OCI-LY3 (cell line): ENCODE measurements at regions not wholly inside any gene's neighbourhood (a gene's known extent, or its start where the extent isn't known, plus 50 kb on each side); places are given as distances from the start of the nearest gene placed in this dataset.

ENCODE experiments used
- H2AFZ ChIP-seq: fragments of 200-600, 300-600 bp; shearing (Covaris generic); 2 replicates; pipeline ENCODE4 v1.6.0; 2014; ENCODE audit warnings: antibody characterized with exemption, low read depth, low read length
- H3K27ac ChIP-seq: fragments of 200-600, 300-600 bp; sonication (generic); 2 replicates; pipeline ENCODE4 v1.5.1; 2014; ENCODE audit warnings: mild to moderate bottlenecking, low read length, moderate library complexity, mixed read lengths
- H3K27me3 ChIP-seq: fragments of 200-600, 300-600 bp; sonication (generic); 2 replicates; pipeline ENCODE4 v1.6.1; 2014; ENCODE audit warnings: low read depth, low read length, mixed read lengths
- H3K36me3 ChIP-seq: fragments of 200-600, 300-600 bp; sonication (generic); replicated peaks from 2 replicates; pipeline ENCODE3; 2014; ENCODE audit warnings: low read depth, low read length, mixed read lengths
- H3K4me1 ChIP-seq: fragments of 300-600, 200-600 bp; sonication (generic); 2 replicates; pipeline ENCODE4 v1.6.1; 2014; ENCODE audit warnings: low read length, mixed read lengths
- H3K4me2 ChIP-seq: fragments of 200-600, 300-600 bp; sonication (generic); 2 replicates; pipeline ENCODE4 v1.6.1; 2014; ENCODE audit warnings: low read length, mixed read lengths
- H3K4me3 ChIP-seq: fragments of 300-600, 200-600 bp; sonication (generic); 2 replicates; pipeline ENCODE4 v1.5.1; 2014; ENCODE audit warnings: antibody characterized with exemption, mild to moderate bottlenecking, low read length, moderate library complexity
- H3K79me2 ChIP-seq: fragments of 300-600, 200-600 bp; shearing (Covaris generic); 2 replicates; pipeline ENCODE4 v1.6.1; 2014; ENCODE audit warnings: mild to moderate bottlenecking, low read length, mixed read lengths
- H3K9ac ChIP-seq: fragments of 300-600, 200-600 bp; shearing (Covaris generic); 2 replicates; pipeline ENCODE4 v1.6.0; 2014; ENCODE audit warnings: mild to moderate bottlenecking, low read length, moderate library complexity
- H3K9me3 ChIP-seq: fragments of 200-600, 300-600 bp; shearing (Covaris generic); 2 replicates; pipeline ENCODE4 v1.6.1; 2014; ENCODE audit warnings: low read length, mixed read lengths; ENCODE audit not compliant: insufficient read depth
- H4K20me1 ChIP-seq: fragments of 200-600, 300-600 bp; sonication (generic); 2 replicates; pipeline ENCODE4 v1.6.1; 2016; ENCODE audit warnings: low read length, mixed read lengths; ENCODE audit not compliant: insufficient read depth
- EZH2phosphoT487 ChIP-seq: fragments of 200-600 bp; shearing (Covaris generic); IDR thresholded peaks from 2 replicates; pipeline ENCODE4 v1.6.1; 2018; ENCODE audit warnings: antibody characterized with exemption, mixed run types, low read depth
- TF ChIP-seq, protein P1 (sequence below): fragments of 200-600, 300-600 bp; sonication (generic); IDR thresholded peaks from 2 replicates; pipeline ENCODE4 v1.5.1; 2014; ENCODE audit warnings: antibody characterized with exemption, low read length, low read depth

DNA sequence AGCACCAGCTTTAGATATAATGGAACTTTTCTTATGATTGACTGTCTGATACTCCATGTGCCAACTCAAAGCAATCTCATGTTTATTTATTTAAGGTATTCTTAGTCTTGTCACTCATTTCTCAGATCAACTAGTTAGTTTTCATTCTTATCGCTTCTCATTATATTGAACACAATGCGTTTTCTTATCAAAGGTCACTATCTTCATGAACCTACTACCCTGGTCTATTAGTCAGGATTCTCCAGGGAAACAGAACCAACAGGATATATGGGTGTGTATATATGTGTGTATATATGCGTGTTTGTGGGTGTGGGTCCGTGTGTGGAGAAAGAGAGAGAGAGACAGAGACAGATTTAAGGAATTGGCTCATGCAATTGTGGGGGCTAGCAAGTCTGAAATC lies 619.9 kb downstream of the ZEB2 start:
- H3K4me2 ChIP-seq = no peak overlapping the region
- no peak overlapping the region for H3K9ac ChIP-seq
- no peak for TF ChIP-seq EZH2phosphoT487
- TF ChIP-seq, protein P1, sequence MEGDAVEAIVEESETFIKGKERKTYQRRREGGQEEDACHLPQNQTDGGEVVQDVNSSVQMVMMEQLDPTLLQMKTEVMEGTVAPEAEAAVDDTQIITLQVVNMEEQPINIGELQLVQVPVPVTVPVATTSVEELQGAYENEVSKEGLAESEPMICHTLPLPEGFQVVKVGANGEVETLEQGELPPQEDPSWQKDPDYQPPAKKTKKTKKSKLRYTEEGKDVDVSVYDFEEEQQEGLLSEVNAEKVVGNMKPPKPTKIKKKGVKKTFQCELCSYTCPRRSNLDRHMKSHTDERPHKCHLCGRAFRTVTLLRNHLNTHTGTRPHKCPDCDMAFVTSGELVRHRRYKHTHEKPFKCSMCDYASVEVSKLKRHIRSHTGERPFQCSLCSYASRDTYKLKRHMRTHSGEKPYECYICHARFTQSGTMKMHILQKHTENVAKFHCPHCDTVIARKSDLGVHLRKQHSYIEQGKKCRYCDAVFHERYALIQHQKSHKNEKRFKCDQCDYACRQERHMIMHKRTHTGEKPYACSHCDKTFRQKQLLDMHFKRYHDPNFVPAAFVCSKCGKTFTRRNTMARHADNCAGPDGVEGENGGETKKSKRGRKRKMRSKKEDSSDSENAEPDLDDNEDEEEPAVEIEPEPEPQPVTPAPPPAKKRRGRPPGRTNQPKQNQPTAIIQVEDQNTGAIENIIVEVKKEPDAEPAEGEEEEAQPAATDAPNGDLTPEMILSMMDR = no peak
- no peak overlapping the region for H3K4me3 ChIP-seq
- H4K20me1 ChIP-seq = no peaks in the 10 kb centered on the region
- peaks cover 50% of the 10 kb centered on the region for H3K4me1 ChIP-seq
- no peak overlapping the region; the same call in 1 of the 2 replicates for H3K27ac ChIP-seq
- H3K79me2 ChIP-seq = no peaks in the 10 kb centered on the region
- H3K36me3 ChIP-seq = peaks cover 5% of the 10 kb centered on the region
- no peaks in the 10 kb centered on the region for H3K9me3 ChIP-seq
- no peak overlapping the region for H2AFZ ChIP-seq
- H3K27me3 ChIP-seq = no peaks in the 10 kb centered on the region

DNA sequence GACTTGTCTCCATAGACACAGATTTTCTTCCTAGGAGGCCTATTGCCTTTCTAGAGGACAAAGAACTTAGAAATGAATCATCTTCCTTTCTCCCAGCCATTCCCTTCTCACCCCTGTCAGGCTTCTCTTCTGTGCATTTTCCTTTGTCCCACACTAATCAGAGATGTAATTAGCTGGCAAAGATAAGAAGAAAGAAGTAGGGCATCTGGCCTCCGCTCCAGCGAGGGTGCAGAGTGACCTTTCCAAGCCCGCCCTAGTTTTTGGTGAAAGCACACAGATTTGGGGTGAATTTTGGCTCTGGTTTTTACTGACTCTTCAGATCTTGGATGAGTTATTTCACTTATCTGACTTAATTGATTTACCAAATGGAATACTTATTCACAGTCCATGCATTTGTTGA lies 626.5 kb downstream of the ZEB2 start:
- TF ChIP-seq, protein P1 = no peak
- TF ChIP-seq EZH2phosphoT487 = no peak
- Histone ChIP-seq H3K27me3 (no peaks in the 10 kb centered on the region), H3K4me1 (no peaks in the 10 kb centered on the region), H3K79me2 (no peaks in the 10 kb centered on the region), H3K36me3 (no peaks in the 10 kb centered on the region), H3K4me2 (no peak overlapping the region), H3K27ac (no peak overlapping the region), H3K9ac (no peak overlapping the region), H3K9me3 (no peaks in the 10 kb centered on the region), H2AFZ (no peak overlapping the region), H4K20me1 (no peaks in the 10 kb centered on the region), H3K4me3 (no peak overlapping the region)

DNA sequence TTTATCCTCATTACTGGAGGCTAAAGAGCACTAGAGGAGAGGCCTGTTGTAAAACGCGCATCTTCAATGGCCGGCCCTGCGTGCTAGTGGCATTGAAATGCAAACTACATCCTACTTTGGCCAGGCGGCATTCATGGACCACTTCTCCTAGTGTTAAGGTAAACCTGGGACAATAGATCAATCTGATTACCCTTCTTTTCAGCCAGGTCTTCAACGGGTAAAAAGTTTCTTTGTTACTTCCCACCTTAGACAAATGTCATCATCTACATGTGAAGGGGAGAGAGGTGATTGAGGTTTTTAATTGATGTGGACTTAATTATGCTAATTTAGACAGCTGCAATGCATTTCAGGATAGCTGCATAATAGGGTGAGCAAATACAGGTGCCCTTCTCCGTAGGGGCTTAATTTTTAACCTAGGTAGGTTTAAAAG lies 628.0 kb downstream of the ZEB2 start:
- no peak overlapping the region for H3K9ac ChIP-seq
- no peak overlapping the region for H3K4me3 ChIP-seq
- H3K27ac ChIP-seq = no peak overlapping the region
- H3K4me1 ChIP-seq = no peaks in the 10 kb centered on the region
- H2AFZ ChIP-seq = no peak overlapping the region
- no peak overlapping the region for H3K4me2 ChIP-seq
- H3K9me3 ChIP-seq = no peaks in the 10 kb centered on the region
- no peaks in the 10 kb centered on the region for H4K20me1 ChIP-seq
- no peaks in the 10 kb centered on the region for H3K27me3 ChIP-seq
- no peak for TF ChIP-seq EZH2phosphoT487
- TF ChIP-seq, protein P1 = no peak
- no peaks in the 10 kb centered on the region for H3K79me2 ChIP-seq
- no peaks in the 10 kb centered on the region for H3K36me3 ChIP-seq

DNA sequence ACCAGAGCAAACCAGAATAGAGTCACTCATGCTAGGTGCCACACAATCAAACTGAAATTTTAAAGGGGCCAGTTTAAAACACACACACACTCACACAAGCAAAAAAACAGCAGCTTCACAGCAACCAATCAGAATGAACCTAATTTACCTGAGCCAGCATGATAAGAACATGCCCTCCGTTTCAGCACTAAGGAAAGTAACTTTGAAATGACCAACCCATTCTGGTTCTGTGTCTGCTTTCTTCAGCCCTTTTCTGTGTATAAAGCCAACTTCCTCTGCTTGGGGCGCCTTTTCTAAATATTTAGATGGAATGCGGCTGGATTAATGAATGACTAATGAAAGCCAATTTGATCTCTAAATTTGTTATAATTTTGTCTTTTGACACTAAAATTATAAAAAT lies 629.1 kb downstream of the ZEB2 start:
- no peaks in the 10 kb centered on the region for H3K4me1 ChIP-seq
- no peaks in the 10 kb centered on the region for H3K27me3 ChIP-seq
- no peak overlapping the region for H2AFZ ChIP-seq
- no peaks in the 10 kb centered on the region for H3K79me2 ChIP-seq
- H3K27ac ChIP-seq = no peak overlapping the region
- no peaks in the 10 kb centered on the region for H4K20me1 ChIP-seq
- no peak overlapping the region for H3K4me3 ChIP-seq
- no peak for TF ChIP-seq EZH2phosphoT487
- TF ChIP-seq, protein P1 = no peak
- no peak overlapping the region for H3K9ac ChIP-seq
- H3K9me3 ChIP-seq = no peaks in the 10 kb centered on the region
- no peak overlapping the region for H3K4me2 ChIP-seq
- H3K36me3 ChIP-seq = no peaks in the 10 kb centered on the region
